Ovary (tissue), 7 donors: ENCODE measurements at regions not wholly inside any gene's neighbourhood (a gene's known extent, or its start where the extent isn't known, plus 50 kb on each side); places are given as distances from the start of the nearest gene placed in this dataset.

Source experiments
- DNase-seq, 5 donors: peaks; one replicate each; pipeline ENCODE4 v3.0.0-alpha.2; 2019 to 2020
- H3K27ac ChIP-seq, 2 donors: fragments of 200-600 bp; one replicate each; pipeline versions ENCODE4 v1.5.1 to v1.8.0; 2019 to 2022
- H3K27me3 ChIP-seq: fragments of 200-600 bp; one replicate; pipeline ENCODE4 v1.8.0; 2022
- H3K36me3 ChIP-seq: fragments of 200-600 bp; sonication (generic); one replicate; pipeline ENCODE4 v1.5.1; 2019
- H3K4me1 ChIP-seq: one replicate; pipeline ENCODE4 v1.8.1; 2013; ENCODE audit warnings: mild to moderate bottlenecking, moderate library complexity; ENCODE audit not compliant: insufficient read depth
- H3K4me3 ChIP-seq: fragments of 200-600 bp; sonication (generic); one replicate; pipeline ENCODE4 v1.5.1; 2017
- H3K9me3 ChIP-seq, 2 donors: fragments of 200-600 bp in 1 of 2; sonication (generic) in 1 of 2; one replicate each; pipeline versions ENCODE4 v1.5.1 to v1.8.1; 2013 to 2019; ENCODE audit warnings: mild to moderate bottlenecking in 1 of 2, moderate library complexity in 1 of 2
- CTCF ChIP-seq, 3 donors: fragments of 450-650 bp in 2 of 3; fragments of 200-600 bp in 1 of 3; IDR thresholded peaks; one replicate each; pipeline versions ENCODE4 v1.5.1 to v1.8.0; 2016 to 2022; ENCODE audit warnings: antibody characterized with exemption in 3 of 3, mild to moderate bottlenecking in 1 of 3
- EP300 ChIP-seq: sonication (generic); formaldehyde crosslinking; IDR thresholded peaks from one replicate; pipeline ENCODE4 v1.6.1; 2017; ENCODE audit warnings: antibody characterized with exemption
- POLR2A ChIP-seq: fragments of 450-650 bp; IDR thresholded peaks from one replicate; pipeline ENCODE4 v1.6.1; 2017; ENCODE audit warnings: antibody characterized with exemption, mild to moderate bottlenecking, moderate library complexity
- WGBS, 3 donors: extraction: QIAGEN DNeasy Blood & Tissue Kit in 1 of 3; methylation state at CpG; one replicate each; pipeline versions ENCODE4 v1.1.5 to v1.1.7; 2013 to 2017; 5-methylcytosine and 5-hydroxymethylcytosine counted together
- intact Hi-C, 4 donors: fragments of 100-400 bp; cut with DNase I; formaldehyde crosslinking; loops; one replicate each; pipeline versions ENCODE4 v1.11.0 to v1.15.1; 2022 to 2023
- donor health status: DM: no; HTN: no; CAD: no; lungs with moderate emphysema.
- donor health status: DM: no; HTN: no; CAD: no.
- donor health status: Bipolar disorder and iron deficiency.
- donor health status: DM: no; HTN: no; CAD: no.
- donor health status: DM: yes; HTN: yes; CAD: no.

- no peak for TF ChIP-seq POLR2A
- TF ChIP-seq EP300, result no peak
- TF ChIP-seq CTCF (IDR thresholded peaks at IDR 0.05), result no peak
- 73 to 84% (median 75%) methylated on average over 6 of the region's 6 CpGs for WGBS, 3 donors
- DNase-seq, result no peak
Observed at GRCh38 chr2:6755456-6755855, 110.3 kb downstream of the CMPK2 start.

GRCh38 chr2:6757215-6757614 is 108.5 kb downstream of the CMPK2 start:
- no peak for DNase-seq
- Histone ChIP-seq H3K27ac (no peak overlapping the region), H3K36me3 (no peaks in the 10 kb centered on the region), H3K27me3 (no peaks in the 10 kb centered on the region), H3K4me1 (no peaks in the 10 kb centered on the region), H3K4me3 (no peak overlapping the region), H3K9me3 (no peaks in the 10 kb centered on the region)
- TF ChIP-seq EP300 (no peak), POLR2A (no peak), CTCF (IDR thresholded peaks at IDR 0.05) (no peak)
- intact Hi-C loops, result no loop called here
- 89 to 95% (median 93%) methylated on average over 10 of the region's 10 CpGs for WGBS, 3 donors

More at GRCh38 chr2:6755456-6755855, 110.3 kb downstream of the CMPK2 start:
- Histone ChIP-seq H3K27ac (peak overlapping the region in 1 of 2 donors; percentile 2), H3K4me1 (no peaks in the 10 kb centered on the region), H3K36me3 (no peaks in the 10 kb centered on the region), H3K9me3 (no peaks in the 10 kb centered on the region), H3K4me3 (no peak overlapping the region), H3K27me3 (no peaks in the 10 kb centered on the region)
- intact Hi-C loops, result no loop called here

DNA sequence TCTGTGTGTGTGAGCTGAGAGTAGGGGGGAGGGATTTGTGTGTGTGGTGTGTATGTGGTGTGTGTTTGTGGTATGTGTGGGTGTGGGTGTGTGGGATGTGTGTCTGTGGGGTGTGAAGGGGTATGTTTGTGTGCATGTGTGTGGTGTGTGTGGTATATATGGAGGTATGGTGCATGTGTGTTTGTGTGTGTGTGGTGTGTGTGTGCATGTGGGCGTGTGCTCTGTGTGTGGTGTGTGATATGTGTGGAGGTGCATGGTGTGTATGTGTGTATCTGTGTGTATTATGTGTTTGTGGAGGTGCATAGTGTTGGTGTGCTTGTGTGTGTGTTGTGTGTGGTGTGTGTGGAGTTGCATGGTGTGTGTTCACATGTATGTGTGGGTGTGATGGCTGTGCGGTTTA is 106.0 kb downstream of the CMPK2 start:
- Histone ChIP-seq H3K9me3 (no peaks in the 10 kb centered on the region), H3K27me3 (no peaks in the 10 kb centered on the region), H3K4me1 (no peaks in the 10 kb centered on the region), H3K4me3 (no peak overlapping the region), H3K27ac (no peak overlapping the region), H3K36me3 (no peaks in the 10 kb centered on the region)
- 78 to 91% (median 84%) methylated on average over 2 of the region's 2 CpGs for WGBS, 3 donors
- no peak for DNase-seq
- intact Hi-C loops, result no loop called here
- TF ChIP-seq POLR2A (no peak), EP300 (no peak), CTCF (IDR thresholded peaks at IDR 0.05) (no peak)

GRCh38 chr2:6760132-6760531 is 105.6 kb downstream of the CMPK2 start:
- H3K4me3 ChIP-seq, result no peak overlapping the region
- DNase-seq, result no peak
- H3K27ac ChIP-seq, result no peak overlapping the region
- 83 to 97% (median 94%) methylated on average over 5 of the region's 5 CpGs for WGBS, 3 donors
- no peaks in the 10 kb centered on the region for H3K36me3 ChIP-seq
- intact Hi-C loops, result no loop called here
- H3K9me3 ChIP-seq, result no peaks in the 10 kb centered on the region
- no peaks in the 10 kb centered on the region for H3K27me3 ChIP-seq
- H3K4me1 ChIP-seq, result no peaks in the 10 kb centered on the region
- TF ChIP-seq CTCF (IDR thresholded peaks at IDR 0.05), result no peak
- no peak for TF ChIP-seq EP300
- no peak for TF ChIP-seq POLR2A
